Neural crest cell (in vitro differentiated cells): ENCODE measurements at regions not wholly inside any gene's neighbourhood (a gene's known extent, or its start where the extent isn't known, plus 50 kb on each side); places are given as distances from the start of the nearest gene placed in this dataset.
"Not testable (repeated sequence)": the region's sequence is repeated elsewhere in the genome, so short reads cannot be mapped to it uniquely, and the experiment has no call there.

Source experiments
- DNase-seq: peaks from one replicate; pipeline ENCODE4 v3.0.0; 2021; ENCODE audit warnings: low read depth, mixed read lengths, low spot score
- H3K27ac Mint-ChIP-seq: one replicate; pipeline ENCODE4 v1.8.0; 2021; ENCODE audit warnings: mild to moderate bottlenecking, mixed read lengths; ENCODE audit not compliant: unreplicated experiment
- H3K27me3 Mint-ChIP-seq: 2 replicates; pipeline ENCODE4 v1.8.0; 2021; ENCODE audit warnings: low read depth, mild to moderate bottlenecking, mixed read lengths
- H3K36me3 Mint-ChIP-seq: 2 replicates; pipeline ENCODE4 v1.8.0; 2021; ENCODE audit warnings: low read depth, mild to moderate bottlenecking, mixed read lengths
- H3K4me1 Mint-ChIP-seq: 2 replicates; pipeline ENCODE4 v1.8.0; 2021; ENCODE audit warnings: mixed read lengths
- H3K4me3 Mint-ChIP-seq: one replicate; pipeline ENCODE4 v1.8.0; 2021; ENCODE audit warnings: mild to moderate bottlenecking, mixed read lengths
- H3K9me3 Mint-ChIP-seq: 2 replicates; pipeline ENCODE4 v1.8.0; 2021; ENCODE audit warnings: mixed read lengths
- CTCF ChIP-seq: fragments of 200-600 bp; sonication (generic); conservative IDR thresholded peaks from 2 replicates; pipeline ENCODE4 v1.5.0; 2021; ENCODE audit warnings: antibody characterized with exemption, mild to moderate bottlenecking

DNA sequence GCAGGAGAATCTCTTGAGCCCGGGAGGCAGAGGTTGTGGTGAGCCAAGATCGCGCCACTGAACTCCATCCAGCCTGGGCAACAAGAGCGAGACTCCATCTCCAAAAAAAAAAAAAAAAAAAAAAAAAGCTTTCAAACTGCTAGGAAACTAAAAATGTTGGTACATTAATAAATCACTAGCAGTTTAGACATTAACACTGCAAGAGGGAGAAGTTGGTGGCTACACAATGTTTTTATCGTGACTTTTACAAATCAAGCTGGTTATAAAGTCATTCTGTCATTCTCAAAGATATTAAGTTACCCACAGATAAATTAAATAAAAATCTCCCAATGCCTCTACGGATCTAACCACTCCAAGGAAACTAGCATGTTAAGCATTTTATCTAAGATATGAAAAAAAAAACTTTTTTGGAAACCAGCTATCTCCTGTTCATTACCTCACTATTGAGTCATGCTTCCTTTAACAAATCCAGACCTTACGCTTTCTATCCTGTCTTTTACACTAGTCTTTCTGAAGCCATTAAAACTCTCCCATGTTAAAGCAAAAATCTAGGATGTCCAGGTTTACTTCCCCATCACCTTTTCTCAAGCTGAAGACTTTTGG is 85.9 kb upstream of the SMURF2 start:
- H3K9me3 Mint-ChIP-seq: no peaks in the 10 kb centered on the region
- no peak for TF ChIP-seq CTCF
- no peaks in the 10 kb centered on the region for H3K4me1 Mint-ChIP-seq
- no peaks in the 10 kb centered on the region for H3K36me3 Mint-ChIP-seq
- no peak overlapping the region for H3K4me3 Mint-ChIP-seq
- H3K27ac Mint-ChIP-seq: no peak overlapping the region
- no peak for DNase-seq
- H3K27me3 Mint-ChIP-seq: no peaks in the 10 kb centered on the region

DNA sequence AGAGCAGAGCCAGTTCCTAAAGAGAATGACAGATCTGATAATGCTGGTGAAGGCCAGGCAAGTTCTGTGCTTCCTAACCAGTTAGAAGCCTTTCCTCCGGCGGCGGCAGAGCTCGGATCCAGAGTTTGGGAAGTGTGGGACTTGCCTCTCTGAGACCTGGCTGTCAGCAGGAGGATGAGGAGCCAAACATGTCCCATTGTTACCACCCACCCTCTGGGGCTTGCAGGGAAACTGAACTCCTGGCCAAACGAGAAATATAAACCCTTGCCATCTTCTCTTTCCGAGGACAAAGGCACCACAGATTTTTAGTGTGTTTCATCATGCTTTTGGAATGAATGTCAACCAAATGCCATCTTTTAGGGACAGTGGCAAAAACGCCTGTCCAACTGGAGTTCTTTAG is 80.2 kb upstream of the SMURF2 start:
- no peaks in the 10 kb centered on the region for H3K9me3 Mint-ChIP-seq
- no peak overlapping the region for H3K4me3 Mint-ChIP-seq
- no peak for TF ChIP-seq CTCF
- H3K4me1 Mint-ChIP-seq: peaks cover 15% of the 10 kb centered on the region
- no peaks in the 10 kb centered on the region for H3K36me3 Mint-ChIP-seq
- no peaks in the 10 kb centered on the region for H3K27me3 Mint-ChIP-seq
- no peak for DNase-seq
- no peak overlapping the region for H3K27ac Mint-ChIP-seq

DNA sequence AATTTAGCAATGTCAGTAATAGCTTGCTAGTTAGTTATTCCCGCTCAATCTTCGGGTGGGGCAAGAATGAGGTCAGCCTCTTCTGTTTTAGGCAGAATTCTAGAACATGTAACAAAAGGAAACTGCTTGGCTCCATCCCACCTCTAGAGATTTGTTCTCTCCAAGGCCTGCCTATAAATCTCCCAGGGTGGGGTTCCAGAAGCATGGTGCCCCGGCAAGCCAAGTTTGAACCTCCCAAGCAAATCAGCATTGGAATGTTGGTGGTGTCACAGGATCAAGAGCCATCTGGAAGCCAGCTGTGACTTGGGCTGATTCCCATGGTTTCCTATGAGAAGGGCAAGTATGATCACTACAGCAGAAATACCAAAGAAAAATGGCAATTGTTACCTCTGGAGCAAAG is 79.8 kb upstream of the SMURF2 start:
- H3K27me3 Mint-ChIP-seq, H3K27ac Mint-ChIP-seq, H3K36me3 Mint-ChIP-seq, H3K9me3 Mint-ChIP-seq, H3K4me3 Mint-ChIP-seq, DNase-seq: not testable (repeated sequence)
- peaks cover 15% of the 10 kb centered on the region for H3K4me1 Mint-ChIP-seq

DNA sequence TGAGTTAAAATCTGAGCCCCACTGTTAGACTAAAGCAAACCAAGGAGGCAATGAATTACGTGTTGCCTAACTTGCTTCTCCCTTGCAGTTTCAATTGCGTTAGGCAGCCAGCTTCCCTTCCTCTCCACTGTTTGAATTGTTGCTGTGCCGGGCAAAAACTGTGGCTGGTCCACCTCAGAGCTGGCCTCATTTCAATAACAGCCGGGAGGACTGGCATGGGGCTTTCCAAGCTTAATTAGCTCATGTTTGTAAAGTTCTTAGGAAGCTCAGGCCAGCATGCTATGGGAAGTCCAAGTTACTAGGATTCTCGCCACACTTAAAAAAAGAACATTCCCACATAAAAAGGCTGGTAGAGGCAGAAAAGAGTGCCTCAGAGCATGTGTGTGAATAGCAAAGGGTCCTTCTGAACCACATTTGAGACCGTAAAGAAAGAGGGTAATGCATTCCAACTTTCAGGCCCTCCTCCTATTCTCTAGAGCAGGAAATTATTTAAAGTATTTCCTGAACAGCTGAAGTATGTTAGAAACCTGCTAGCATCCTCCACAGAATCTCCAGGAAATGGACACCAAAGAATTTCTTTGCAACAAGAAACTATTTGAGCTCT is 79.0 kb upstream of the SMURF2 start:
- H3K4me3 Mint-ChIP-seq: no peak overlapping the region
- H3K27me3 Mint-ChIP-seq: no peaks in the 10 kb centered on the region
- peaks cover 15% of the 10 kb centered on the region for H3K4me1 Mint-ChIP-seq
- no peak for TF ChIP-seq CTCF
- H3K27ac Mint-ChIP-seq: no peak overlapping the region
- DNase-seq: no peak
- no peaks in the 10 kb centered on the region for H3K9me3 Mint-ChIP-seq
- H3K36me3 Mint-ChIP-seq: no peaks in the 10 kb centered on the region

DNA sequence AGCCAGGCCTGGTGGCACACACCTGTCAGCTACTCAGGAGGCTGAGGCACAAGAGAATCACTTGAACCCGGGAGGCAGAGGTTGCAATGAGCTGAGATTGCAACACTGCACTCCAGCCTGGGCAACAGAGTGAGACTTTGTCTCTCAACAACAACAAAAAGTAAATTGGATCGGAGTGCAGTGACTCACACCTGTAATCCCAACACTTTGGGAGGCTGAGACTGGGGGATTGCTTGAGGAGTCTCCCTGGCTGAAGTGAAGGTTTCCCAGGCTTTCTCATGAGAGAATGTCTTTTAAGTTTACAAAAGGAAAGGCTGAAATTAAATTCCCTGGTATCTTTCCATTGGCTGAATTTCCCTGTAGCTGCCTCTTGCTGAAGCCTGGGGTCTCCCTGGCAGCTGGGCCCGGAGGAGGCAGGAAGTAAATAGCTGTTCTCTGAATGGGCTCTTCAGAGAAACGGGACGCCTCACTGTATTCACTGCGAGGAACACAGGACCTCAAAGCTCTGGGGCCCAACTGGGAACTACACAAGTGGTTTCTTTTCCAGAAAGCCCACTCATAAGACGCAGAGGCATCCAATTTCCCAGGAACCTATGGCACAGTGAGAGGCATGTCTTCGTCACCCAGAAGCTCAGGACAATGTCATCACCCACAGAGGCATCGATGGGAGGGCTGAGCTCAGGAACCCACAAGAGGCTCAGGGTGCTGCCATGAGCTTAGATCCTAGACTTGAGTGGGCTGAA is 77.4 kb upstream of the SMURF2 start:
- no peak for DNase-seq
- TF ChIP-seq CTCF: no peak
- Mint-ChIP-seq H3K27ac (no peak overlapping the region), H3K27me3 (no peaks in the 10 kb centered on the region), H3K36me3 (no peaks in the 10 kb centered on the region), H3K4me1 (peaks cover 15% of the 10 kb centered on the region), H3K9me3 (no peaks in the 10 kb centered on the region), H3K4me3 (no peak overlapping the region)
